RWPE1 (cell line): ENCODE measurements at regions not wholly inside any gene's neighbourhood (a gene's known extent, or its start where the extent isn't known, plus 50 kb on each side); places are given as distances from the start of the nearest gene placed in this dataset.

Experiments used
- CTCF ChIA-PET: fragments of 350-600 bp; sonication (Branson Sonifier 250); formaldehyde crosslinking; extraction: SDS; loops from one replicate; lab custom pipeline; 2021; lab: Yijun Ruan, JAX
- POLR2A ChIA-PET: fragments of 400-600 bp; formaldehyde crosslinking; extraction: SDS; loops from one replicate; lab custom pipeline; 2020; ENCODE audit warnings: antibody characterized with exemption; ENCODE audit not compliant: low non-redundant PET; lab: Yijun Ruan, JAX
- DNase-seq: peaks from one replicate; pipeline ENCODE4 v3.0.0; 2012; ENCODE audit warnings: low spot score
- H3K27ac ChIP-seq: fragments of 450-650 bp; 2 replicates; pipeline ENCODE4 v1.5.1; 2017
- TF ChIP-seq, protein P1 (sequence below): fragments of 450-650 bp; conservative IDR thresholded peaks from 2 replicates; pipeline ENCODE4 v1.5.1; 2017; ENCODE audit warnings: low read depth, mild to moderate bottlenecking

GRCh38 chrX:6813836-6814370, 279.0 kb upstream of the VCX3A start:
- TF ChIP-seq, protein P1, sequence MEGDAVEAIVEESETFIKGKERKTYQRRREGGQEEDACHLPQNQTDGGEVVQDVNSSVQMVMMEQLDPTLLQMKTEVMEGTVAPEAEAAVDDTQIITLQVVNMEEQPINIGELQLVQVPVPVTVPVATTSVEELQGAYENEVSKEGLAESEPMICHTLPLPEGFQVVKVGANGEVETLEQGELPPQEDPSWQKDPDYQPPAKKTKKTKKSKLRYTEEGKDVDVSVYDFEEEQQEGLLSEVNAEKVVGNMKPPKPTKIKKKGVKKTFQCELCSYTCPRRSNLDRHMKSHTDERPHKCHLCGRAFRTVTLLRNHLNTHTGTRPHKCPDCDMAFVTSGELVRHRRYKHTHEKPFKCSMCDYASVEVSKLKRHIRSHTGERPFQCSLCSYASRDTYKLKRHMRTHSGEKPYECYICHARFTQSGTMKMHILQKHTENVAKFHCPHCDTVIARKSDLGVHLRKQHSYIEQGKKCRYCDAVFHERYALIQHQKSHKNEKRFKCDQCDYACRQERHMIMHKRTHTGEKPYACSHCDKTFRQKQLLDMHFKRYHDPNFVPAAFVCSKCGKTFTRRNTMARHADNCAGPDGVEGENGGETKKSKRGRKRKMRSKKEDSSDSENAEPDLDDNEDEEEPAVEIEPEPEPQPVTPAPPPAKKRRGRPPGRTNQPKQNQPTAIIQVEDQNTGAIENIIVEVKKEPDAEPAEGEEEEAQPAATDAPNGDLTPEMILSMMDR: no peak
- POLR2A ChIA-PET: no interaction called here
- CTCF ChIA-PET: no interaction called here
- DNase-seq: no peak
- H3K27ac ChIP-seq: no peak overlapping the region

GRCh38 chrX:6812087-6812486, 277.2 kb upstream of the VCX3A start:
- no peak for DNase-seq
- ChIA-PET CTCF (interaction anchor here (0.6 kb wide), 1 partner anchor 590 kb away, joined by 3 read pairs; no protein-coding TSS in a partner anchor), POLR2A (no interaction called here)
- no peak overlapping the region for H3K27ac ChIP-seq
- TF ChIP-seq, protein P1: no peak

DNA sequence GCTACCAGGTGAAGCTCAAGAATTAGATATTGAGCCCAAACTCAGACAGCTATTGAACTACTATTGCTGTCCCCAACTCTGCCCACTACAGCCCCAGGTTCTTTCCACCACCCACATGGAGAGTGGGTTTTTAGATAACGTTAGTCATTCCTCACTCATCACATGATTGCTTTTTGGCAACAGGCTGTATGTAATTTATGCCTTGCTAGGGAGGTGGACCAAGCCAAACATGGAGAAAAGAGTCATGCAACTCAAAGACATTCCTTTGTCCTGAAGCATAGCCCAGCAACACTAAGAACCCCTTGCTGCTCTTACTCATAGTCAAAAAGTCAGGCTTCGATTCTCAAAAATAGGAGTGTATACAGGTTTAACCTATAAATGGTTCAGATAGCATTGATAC, 275.9 kb upstream of the VCX3A start:
- POLR2A ChIA-PET: no interaction called here
- CTCF ChIA-PET: no interaction called here
- no peak overlapping the region for H3K27ac ChIP-seq
- no peak for DNase-seq
- TF ChIP-seq, protein P1: no peak

GRCh38 chrX:6803607-6804006, 268.7 kb upstream of the VCX3A start:
- TF ChIP-seq, protein P1: no peak
- ChIA-PET CTCF (no interaction called here), POLR2A (no interaction called here)
- no peak overlapping the region for H3K27ac ChIP-seq
- no peak for DNase-seq

DNA sequence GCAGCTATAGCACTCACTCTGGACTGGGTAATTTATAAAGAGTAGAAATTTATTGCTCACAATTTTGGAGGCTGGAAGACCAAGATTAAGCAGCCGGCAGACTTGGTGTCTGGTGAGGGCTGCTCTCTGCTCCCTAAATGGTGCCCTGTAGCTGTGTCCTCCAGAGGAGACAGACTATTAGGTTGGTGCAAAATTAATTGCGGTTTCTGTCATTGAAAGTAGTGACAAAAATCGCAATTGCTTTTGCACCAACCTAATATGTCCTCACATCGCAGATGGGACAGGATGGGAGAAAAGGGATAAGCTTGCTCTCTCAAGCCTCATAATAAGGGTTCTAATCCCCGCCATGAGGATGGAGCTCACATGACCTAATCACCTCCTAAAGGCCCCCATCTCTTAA, 258.1 kb upstream of the VCX3A start:
- TF ChIP-seq, protein P1: no peak
- CTCF ChIA-PET: no interaction called here
- POLR2A ChIA-PET: no interaction called here
- H3K27ac ChIP-seq: no peak overlapping the region
- DNase-seq: no peak

DNA sequence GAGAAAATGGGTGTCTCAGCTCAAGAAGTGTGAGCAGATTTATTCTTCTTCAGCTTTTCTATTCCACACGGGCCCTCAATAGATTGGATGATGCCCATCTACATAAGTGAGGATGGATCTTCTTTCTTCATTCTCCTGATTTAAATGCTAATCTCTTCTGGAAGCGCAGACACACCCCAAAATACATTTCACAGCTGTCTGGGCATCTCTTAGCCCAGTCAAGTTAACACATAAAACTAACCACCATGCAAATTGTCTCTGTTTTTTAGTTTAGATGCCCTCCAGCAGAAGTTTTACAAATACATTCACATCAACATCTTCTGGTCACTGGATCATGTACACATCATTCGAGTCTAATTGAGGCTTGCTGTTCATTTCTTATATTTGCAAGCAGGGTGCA, 249.0 kb upstream of the VCX3A start:
- no peak overlapping the region for H3K27ac ChIP-seq

More for the DNA sequence above, 249.0 kb upstream of the VCX3A start:
- POLR2A ChIA-PET: interaction anchor here (0.6 kb wide), 1 partner anchor 367 kb away, joined by 3 read pairs; no protein-coding TSS in a partner anchor
- TF ChIP-seq, protein P1: no peak
- CTCF ChIA-PET: no interaction called here
- DNase-seq: no peak
